ENCODE measurements at regions not wholly inside any gene's neighbourhood (a gene's known extent, or its start where the extent isn't known, plus 50 kb on each side); places are given as distances from the start of the nearest gene placed in this dataset.

DNA sequence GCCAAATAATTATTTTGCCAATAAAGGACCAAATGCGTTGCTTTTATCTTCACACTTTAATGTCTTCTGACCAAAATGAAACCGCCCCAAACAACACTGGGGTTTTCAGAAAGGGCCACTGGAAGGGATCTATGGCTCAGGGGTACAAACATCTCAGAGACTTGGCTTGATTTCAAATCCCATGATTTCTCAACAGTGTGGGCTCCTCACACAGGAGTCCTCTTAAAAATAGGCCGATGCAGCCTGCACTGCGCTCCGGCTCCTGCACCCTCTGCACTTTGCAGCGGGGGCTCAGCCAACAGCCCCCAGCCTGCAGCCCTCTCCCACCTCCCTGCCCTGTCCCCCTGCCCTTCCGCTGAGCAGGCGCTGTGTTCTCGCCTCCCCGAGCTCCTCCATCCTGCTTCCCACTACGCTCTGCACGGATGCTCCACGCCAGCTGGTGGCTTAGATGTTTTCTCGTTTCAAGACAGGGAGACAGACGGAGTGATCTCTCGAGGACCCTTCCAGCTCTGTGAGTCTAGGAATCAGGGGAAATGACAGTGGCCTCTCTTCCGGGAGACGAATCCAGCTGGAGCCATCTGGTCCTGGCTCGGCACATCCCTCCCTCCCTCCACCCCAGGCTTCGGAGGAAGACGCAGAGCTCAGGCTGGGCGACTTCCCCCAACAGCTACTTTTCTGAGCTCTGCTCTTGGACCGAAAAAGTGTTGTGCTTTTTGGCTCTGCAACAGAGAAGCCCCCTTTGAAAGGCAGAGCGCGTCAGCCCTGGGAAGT, 71.4 kb downstream of the KCNF1 start:
- Histone ChIP-seq H4K20me1 (replicated peaks; ENCODE audit: insufficient read depth) (no peaks in the 10 kb centered on the region), H3F3A (replicated peaks; ENCODE audit: low read depth) (no peaks in the 10 kb centered on the region), H3K79me2 (replicated peaks; ENCODE audit: insufficient read depth) (no peaks in the 10 kb centered on the region), H3K4me1 (ENCODE audit: insufficient read depth) (peaks cover 1% of the 10 kb centered on the region), H3K4me3 (no peak overlapping the region), H2AFZ (peak overlapping the region; percentile 23; the same call in 1 of the 2 replicates), H3K36me3 (ENCODE audit: insufficient read depth) (no peaks in the 10 kb centered on the region), H3K9me2 (ENCODE audit: insufficient read depth) (no peaks in the 10 kb centered on the region), H3K4me2 (no peak overlapping the region), H3K27ac (ENCODE audit: low read depth) (no peak overlapping the region), H3K27me3 (ENCODE audit: insufficient read depth) (no peaks in the 10 kb centered on the region)
- H3K27me3 Mint-ChIP-seq (ENCODE audit: insufficient read depth, low read depth, poor library complexity): peaks cover 8% of the 10 kb centered on the region
- H3K9me3 Mint-ChIP-seq: no peaks in the 10 kb centered on the region; the same call in 1 of the 3 replicates
- DNase-seq (ENCODE audit: low spot score) (no peak), ATAC-seq (no peak; the same call in 2 of the 3 replicates)
- peaks cover 4% of the 10 kb centered on the region for H3K4me1 Mint-ChIP-seq
- no peak overlapping the region for H3K4me3 Mint-ChIP-seq
- H3K27ac Mint-ChIP-seq: no peak overlapping the region
- TF ChIP-seq NANOG (IDR thresholded peaks at IDR 0.05; ENCODE audit: borderline replicate concordance) (no peak), POLR2AphosphoS5 (IDR thresholded peaks at IDR 0.05; ENCODE audit: low read depth) (no peak), ZNF114 (CRISPR knock-in tag; IDR thresholded peaks at IDR 0.05) (no peak), EZH2phosphoT487 (IDR thresholded peaks at IDR 0.05; ENCODE audit: unreplicated experiment) (no peak), JUNB (IDR thresholded peaks at IDR 0.05; ENCODE audit: unreplicated experiment) (no peak), STAT1 (IDR thresholded peaks at IDR 0.05; ENCODE audit: unreplicated experiment) (no peak), CREB1 (CRISPR knock-in tag; IDR thresholded peaks at IDR 0.05; ENCODE audit: low read depth) (no peak), EZH2 (IDR thresholded peaks at IDR 0.05; ENCODE audit: low read depth, unreplicated experiment) (no peak), ZNF331 (CRISPR knock-in tag; IDR thresholded peaks at IDR 0.05; ENCODE audit: low read depth) (no peak)
- TF ChIP-seq, protein P1, sequence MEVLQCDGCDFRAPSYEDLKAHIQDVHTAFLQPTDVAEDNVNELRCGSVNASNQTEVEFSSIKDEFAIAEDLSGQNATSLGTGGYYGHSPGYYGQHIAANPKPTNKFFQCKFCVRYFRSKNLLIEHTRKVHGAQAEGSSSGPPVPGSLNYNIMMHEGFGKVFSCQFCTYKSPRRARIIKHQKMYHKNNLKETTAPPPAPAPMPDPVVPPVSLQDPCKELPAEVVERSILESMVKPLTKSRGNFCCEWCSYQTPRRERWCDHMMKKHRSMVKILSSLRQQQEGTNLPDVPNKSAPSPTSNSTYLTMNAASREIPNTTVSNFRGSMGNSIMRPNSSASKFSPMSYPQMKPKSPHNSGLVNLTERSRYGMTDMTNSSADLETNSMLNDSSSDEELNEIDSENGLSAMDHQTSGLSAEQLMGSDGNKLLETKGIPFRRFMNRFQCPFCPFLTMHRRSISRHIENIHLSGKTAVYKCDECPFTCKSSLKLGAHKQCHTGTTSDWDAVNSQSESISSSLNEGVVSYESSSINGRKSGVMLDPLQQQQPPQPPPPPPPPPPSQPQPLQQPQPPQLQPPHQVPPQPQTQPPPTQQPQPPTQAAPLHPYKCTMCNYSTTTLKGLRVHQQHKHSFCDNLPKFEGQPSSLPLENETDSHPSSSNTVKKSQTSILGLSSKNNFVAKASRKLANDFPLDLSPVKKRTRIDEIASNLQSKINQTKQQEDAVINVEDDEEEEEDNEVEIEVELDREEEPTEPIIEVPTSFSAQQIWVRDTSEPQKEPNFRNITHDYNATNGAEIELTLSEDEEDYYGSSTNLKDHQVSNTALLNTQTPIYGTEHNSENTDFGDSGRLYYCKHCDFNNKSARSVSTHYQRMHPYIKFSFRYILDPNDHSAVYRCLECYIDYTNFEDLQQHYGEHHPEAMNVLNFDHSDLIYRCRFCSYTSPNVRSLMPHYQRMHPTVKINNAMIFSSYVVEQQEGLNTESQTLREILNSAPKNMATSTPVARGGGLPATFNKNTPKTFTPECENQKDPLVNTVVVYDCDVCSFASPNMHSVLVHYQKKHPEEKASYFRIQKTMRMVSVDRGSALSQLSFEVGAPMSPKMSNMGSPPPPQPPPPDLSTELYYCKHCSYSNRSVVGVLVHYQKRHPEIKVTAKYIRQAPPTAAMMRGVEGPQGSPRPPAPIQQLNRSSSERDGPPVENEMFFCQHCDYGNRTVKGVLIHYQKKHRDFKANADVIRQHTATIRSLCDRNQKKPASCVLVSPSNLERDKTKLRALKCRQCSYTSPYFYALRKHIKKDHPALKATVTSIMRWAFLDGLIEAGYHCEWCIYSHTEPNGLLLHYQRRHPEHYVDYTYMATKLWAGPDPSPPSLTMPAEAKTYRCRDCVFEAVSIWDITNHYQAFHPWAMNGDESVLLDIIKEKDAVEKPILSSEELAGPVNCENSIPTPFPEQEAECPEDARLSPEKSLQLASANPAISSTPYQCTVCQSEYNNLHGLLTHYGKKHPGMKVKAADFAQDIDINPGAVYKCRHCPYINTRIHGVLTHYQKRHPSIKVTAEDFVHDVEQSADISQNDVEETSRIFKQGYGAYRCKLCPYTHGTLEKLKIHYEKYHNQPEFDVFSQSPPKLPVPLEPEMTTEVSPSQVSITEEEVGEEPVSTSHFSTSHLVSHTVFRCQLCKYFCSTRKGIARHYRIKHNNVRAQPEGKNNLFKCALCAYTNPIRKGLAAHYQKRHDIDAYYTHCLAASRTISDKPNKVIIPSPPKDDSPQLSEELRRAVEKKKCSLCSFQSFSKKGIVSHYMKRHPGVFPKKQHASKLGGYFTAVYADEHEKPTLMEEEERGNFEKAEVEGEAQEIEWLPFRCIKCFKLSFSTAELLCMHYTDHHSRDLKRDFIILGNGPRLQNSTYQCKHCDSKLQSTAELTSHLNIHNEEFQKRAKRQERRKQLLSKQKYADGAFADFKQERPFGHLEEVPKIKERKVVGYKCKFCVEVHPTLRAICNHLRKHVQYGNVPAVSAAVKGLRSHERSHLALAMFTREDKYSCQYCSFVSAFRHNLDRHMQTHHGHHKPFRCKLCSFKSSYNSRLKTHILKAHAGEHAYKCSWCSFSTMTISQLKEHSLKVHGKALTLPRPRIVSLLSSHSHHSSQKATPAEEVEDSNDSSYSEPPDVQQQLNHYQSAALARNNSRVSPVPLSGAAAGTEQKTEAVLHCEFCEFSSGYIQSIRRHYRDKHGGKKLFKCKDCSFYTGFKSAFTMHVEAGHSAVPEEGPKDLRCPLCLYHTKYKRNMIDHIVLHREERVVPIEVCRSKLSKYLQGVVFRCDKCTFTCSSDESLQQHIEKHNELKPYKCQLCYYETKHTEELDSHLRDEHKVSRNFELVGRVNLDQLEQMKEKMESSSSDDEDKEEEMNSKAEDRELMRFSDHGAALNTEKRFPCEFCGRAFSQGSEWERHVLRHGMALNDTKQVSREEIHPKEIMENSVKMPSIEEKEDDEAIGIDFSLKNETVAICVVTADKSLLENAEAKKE (CRISPR knock-in tag; IDR thresholded peaks at IDR 0.05): no peak
- TF ChIP-seq, protein P2, sequence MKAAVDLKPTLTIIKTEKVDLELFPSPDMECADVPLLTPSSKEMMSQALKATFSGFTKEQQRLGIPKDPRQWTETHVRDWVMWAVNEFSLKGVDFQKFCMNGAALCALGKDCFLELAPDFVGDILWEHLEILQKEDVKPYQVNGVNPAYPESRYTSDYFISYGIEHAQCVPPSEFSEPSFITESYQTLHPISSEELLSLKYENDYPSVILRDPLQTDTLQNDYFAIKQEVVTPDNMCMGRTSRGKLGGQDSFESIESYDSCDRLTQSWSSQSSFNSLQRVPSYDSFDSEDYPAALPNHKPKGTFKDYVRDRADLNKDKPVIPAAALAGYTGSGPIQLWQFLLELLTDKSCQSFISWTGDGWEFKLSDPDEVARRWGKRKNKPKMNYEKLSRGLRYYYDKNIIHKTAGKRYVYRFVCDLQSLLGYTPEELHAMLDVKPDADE (IDR thresholded peaks at IDR 0.05): no peak
- TF ChIP-seq, protein P3, sequence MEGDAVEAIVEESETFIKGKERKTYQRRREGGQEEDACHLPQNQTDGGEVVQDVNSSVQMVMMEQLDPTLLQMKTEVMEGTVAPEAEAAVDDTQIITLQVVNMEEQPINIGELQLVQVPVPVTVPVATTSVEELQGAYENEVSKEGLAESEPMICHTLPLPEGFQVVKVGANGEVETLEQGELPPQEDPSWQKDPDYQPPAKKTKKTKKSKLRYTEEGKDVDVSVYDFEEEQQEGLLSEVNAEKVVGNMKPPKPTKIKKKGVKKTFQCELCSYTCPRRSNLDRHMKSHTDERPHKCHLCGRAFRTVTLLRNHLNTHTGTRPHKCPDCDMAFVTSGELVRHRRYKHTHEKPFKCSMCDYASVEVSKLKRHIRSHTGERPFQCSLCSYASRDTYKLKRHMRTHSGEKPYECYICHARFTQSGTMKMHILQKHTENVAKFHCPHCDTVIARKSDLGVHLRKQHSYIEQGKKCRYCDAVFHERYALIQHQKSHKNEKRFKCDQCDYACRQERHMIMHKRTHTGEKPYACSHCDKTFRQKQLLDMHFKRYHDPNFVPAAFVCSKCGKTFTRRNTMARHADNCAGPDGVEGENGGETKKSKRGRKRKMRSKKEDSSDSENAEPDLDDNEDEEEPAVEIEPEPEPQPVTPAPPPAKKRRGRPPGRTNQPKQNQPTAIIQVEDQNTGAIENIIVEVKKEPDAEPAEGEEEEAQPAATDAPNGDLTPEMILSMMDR (conservative IDR thresholded peaks at IDR 0.05; ENCODE audit: low read depth in 2 of 2): no peak
- TF ChIP-seq, protein P4, sequence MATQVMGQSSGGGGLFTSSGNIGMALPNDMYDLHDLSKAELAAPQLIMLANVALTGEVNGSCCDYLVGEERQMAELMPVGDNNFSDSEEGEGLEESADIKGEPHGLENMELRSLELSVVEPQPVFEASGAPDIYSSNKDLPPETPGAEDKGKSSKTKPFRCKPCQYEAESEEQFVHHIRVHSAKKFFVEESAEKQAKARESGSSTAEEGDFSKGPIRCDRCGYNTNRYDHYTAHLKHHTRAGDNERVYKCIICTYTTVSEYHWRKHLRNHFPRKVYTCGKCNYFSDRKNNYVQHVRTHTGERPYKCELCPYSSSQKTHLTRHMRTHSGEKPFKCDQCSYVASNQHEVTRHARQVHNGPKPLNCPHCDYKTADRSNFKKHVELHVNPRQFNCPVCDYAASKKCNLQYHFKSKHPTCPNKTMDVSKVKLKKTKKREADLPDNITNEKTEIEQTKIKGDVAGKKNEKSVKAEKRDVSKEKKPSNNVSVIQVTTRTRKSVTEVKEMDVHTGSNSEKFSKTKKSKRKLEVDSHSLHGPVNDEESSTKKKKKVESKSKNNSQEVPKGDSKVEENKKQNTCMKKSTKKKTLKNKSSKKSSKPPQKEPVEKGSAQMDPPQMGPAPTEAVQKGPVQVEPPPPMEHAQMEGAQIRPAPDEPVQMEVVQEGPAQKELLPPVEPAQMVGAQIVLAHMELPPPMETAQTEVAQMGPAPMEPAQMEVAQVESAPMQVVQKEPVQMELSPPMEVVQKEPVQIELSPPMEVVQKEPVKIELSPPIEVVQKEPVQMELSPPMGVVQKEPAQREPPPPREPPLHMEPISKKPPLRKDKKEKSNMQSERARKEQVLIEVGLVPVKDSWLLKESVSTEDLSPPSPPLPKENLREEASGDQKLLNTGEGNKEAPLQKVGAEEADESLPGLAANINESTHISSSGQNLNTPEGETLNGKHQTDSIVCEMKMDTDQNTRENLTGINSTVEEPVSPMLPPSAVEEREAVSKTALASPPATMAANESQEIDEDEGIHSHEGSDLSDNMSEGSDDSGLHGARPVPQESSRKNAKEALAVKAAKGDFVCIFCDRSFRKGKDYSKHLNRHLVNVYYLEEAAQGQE (IDR thresholded peaks at IDR 0.05; ENCODE audit: unreplicated experiment): no peak
- no peaks in the 10 kb centered on the region for H3K36me3 Mint-ChIP-seq (ENCODE audit: low read depth)

All from GM23338 (cell line).